ENCODE measurements at regions not wholly inside any gene's neighbourhood (a gene's known extent, or its start where the extent isn't known, plus 50 kb on each side); places are given as distances from the start of the nearest gene placed in this dataset.
"Not testable (repeated sequence)": the region's sequence is repeated elsewhere in the genome, so short reads cannot be mapped to it uniquely, and the experiment has no call there.

- TF ChIP-seq MXI1 (conservative IDR thresholded peaks at IDR 0.05; ENCODE audit: poor library complexity, severe bottlenecking) (no peak), TAF1 (IDR thresholded peaks at IDR 0.05; ENCODE audit: low read depth) (no peak)
- H2AFZ ChIP-seq (ENCODE audit: low read depth, low read length): no peak overlapping the region
- H3K27me3 ChIP-seq (ENCODE audit: insufficient read depth, low read depth, low read length): no peaks in the 10 kb centered on the region
- H3K79me2 ChIP-seq (replicated peaks; ENCODE audit: insufficient read depth, low read length): no peaks in the 10 kb centered on the region
- no peak overlapping the region for H3K4me3 ChIP-seq (ENCODE audit: low read length)
- no peak overlapping the region for H3K27ac ChIP-seq (ENCODE audit: low read length)
- H3K9me3 ChIP-seq (ENCODE audit: low read length): no peaks in the 10 kb centered on the region
- no peaks in the 10 kb centered on the region for H4K20me1 ChIP-seq (ENCODE audit: insufficient read depth)
- peaks cover 4% of the 10 kb centered on the region for H3F3A ChIP-seq (ENCODE audit: insufficient read depth, low read length, poor library complexity, severe bottlenecking)
- H3K4me2 ChIP-seq (ENCODE audit: low read length): no peak overlapping the region
- H3K36me3 ChIP-seq (ENCODE audit: insufficient read depth, low read length): no peaks in the 10 kb centered on the region
- H3K9ac ChIP-seq (ENCODE audit: low read length): no peak overlapping the region
- H3K9me2 ChIP-seq (ENCODE audit: insufficient read depth, low read length): no peaks in the 10 kb centered on the region
Measured at GRCh38 chr5:91288118-91288916, 94.8 kb downstream of the ARRDC3 start.

GRCh38 chr5:91285062-91285461 is 98.1 kb downstream of the ARRDC3 start:
- not testable (repeated sequence) for H3K27me3 ChIP-seq (ENCODE audit: insufficient read depth, low read depth, low read length); H3K9ac ChIP-seq (ENCODE audit: low read length); H3K9me2 ChIP-seq (ENCODE audit: insufficient read depth, low read length); H3K4me2 ChIP-seq (ENCODE audit: low read length); H3K27ac ChIP-seq (ENCODE audit: low read length); H3K4me3 ChIP-seq (ENCODE audit: low read length); H3K79me2 ChIP-seq (replicated peaks; ENCODE audit: insufficient read depth, low read length); H2AFZ ChIP-seq (ENCODE audit: low read depth, low read length); H3K36me3 ChIP-seq (ENCODE audit: insufficient read depth, low read length); H4K20me1 ChIP-seq (ENCODE audit: insufficient read depth); H3F3A ChIP-seq (ENCODE audit: insufficient read depth, low read length, poor library complexity, severe bottlenecking); H3K9me3 ChIP-seq (ENCODE audit: low read length)

GRCh38 chr5:91283899-91284298 is 99.2 kb downstream of the ARRDC3 start:
- H3K9me2 ChIP-seq (ENCODE audit: insufficient read depth, low read length): no peaks in the 10 kb centered on the region
- no peak for TF ChIP-seq POLR2AphosphoS5 (IDR thresholded peaks at IDR 0.05)
- no peak for TF ChIP-seq SMC3 (conservative IDR thresholded peaks at IDR 0.05; ENCODE audit: poor library complexity)
- no peak for TF ChIP-seq MXI1 (conservative IDR thresholded peaks at IDR 0.05; ENCODE audit: poor library complexity, severe bottlenecking)
- TF ChIP-seq REST (IDR thresholded peaks at IDR 0.05; ENCODE audit: borderline replicate concordance): no peak
- no peak for TF ChIP-seq CTCF (IDR thresholded peaks at IDR 0.05; ENCODE audit: poor library complexity, severe bottlenecking)
- TF ChIP-seq EP300 (conservative IDR thresholded peaks at IDR 0.05; ENCODE audit: poor library complexity, severe bottlenecking): no peak
- no peak for TF ChIP-seq EZH2 (IDR thresholded peaks at IDR 0.05; ENCODE audit: borderline replicate concordance, insufficient read depth, low read length, poor library complexity, severe bottlenecking)
- no peak for TF ChIP-seq TAF1 (IDR thresholded peaks at IDR 0.05; ENCODE audit: low read depth)
- no peak for TF ChIP-seq RAD21 (conservative IDR thresholded peaks at IDR 0.05)
- no peaks in the 10 kb centered on the region for H4K20me1 ChIP-seq (ENCODE audit: insufficient read depth)
- H3K4me3 ChIP-seq (ENCODE audit: low read length): no peak overlapping the region
- H2AFZ ChIP-seq (ENCODE audit: low read depth, low read length): no peak overlapping the region
- no peaks in the 10 kb centered on the region for H3F3A ChIP-seq (ENCODE audit: insufficient read depth, low read length, poor library complexity, severe bottlenecking)
- H3K9me3 ChIP-seq (ENCODE audit: low read length): no peaks in the 10 kb centered on the region
- no peaks in the 10 kb centered on the region for H3K27me3 ChIP-seq (ENCODE audit: insufficient read depth, low read depth, low read length)
- no peaks in the 10 kb centered on the region for H3K79me2 ChIP-seq (replicated peaks; ENCODE audit: insufficient read depth, low read length)
- no peak overlapping the region for H3K9ac ChIP-seq (ENCODE audit: low read length)
- no peaks in the 10 kb centered on the region for H3K36me3 ChIP-seq (ENCODE audit: insufficient read depth, low read length)
- H3K4me2 ChIP-seq (ENCODE audit: low read length): no peak overlapping the region
- no peak overlapping the region for H3K27ac ChIP-seq (ENCODE audit: low read length)
